HEK293T (cell line): ENCODE measurements at regions not wholly inside any gene's neighbourhood (a gene's known extent, or its start where the extent isn't known, plus 50 kb on each side); places are given as distances from the start of the nearest gene placed in this dataset.

Experiments
- CTCF ChIA-PET: fragments of 350-600 bp; formaldehyde crosslinking; extraction: SDS; loops from one replicate; lab custom pipeline; 2021; ENCODE audit warnings: antibody characterized with exemption, inconsistent platforms; lab: Yijun Ruan, JAX
- POLR2A ChIA-PET: fragments of 350-600 bp; formaldehyde crosslinking; extraction: SDS; loops from one replicate; lab custom pipeline; 2020; ENCODE audit warnings: antibody characterized with exemption, inconsistent platforms; lab: Yijun Ruan, JAX
- DNase-seq: peaks from one replicate; pipeline ENCODE4 v3.0.0; 2012; ENCODE audit warnings: mixed read lengths; ENCODE audit errors: extremely low spot score
- ARNT ChIP-seq: fragments of 450-650 bp; IDR thresholded peaks from 2 replicates; pipeline ENCODE4 v1.6.1; 2017; ENCODE audit warnings: mild to moderate bottlenecking
- BHLHE40 ChIP-seq: fragments of 450-650 bp; IDR thresholded peaks from 2 replicates; pipeline ENCODE4 v1.6.1; 2016; ENCODE audit warnings: mild to moderate bottlenecking, moderate library complexity, borderline replicate concordance
- CTBP1 ChIP-seq: fragments of 450-650 bp; IDR thresholded peaks from 2 replicates; pipeline ENCODE4 v1.6.1; 2016; ENCODE audit warnings: borderline replicate concordance
- ELF4 ChIP-seq: fragments of 450-650 bp; IDR thresholded peaks from 2 replicates; pipeline ENCODE4 v1.6.1; 2017; ENCODE audit warnings: antibody characterized with exemption
- FOXA1 ChIP-seq: fragments of 450-650 bp; IDR thresholded peaks from 2 replicates; pipeline ENCODE4 v1.6.1; 2016; ENCODE audit warnings: mild to moderate bottlenecking
- FOXK2 ChIP-seq: fragments of 450-650 bp; IDR thresholded peaks from 2 replicates; pipeline ENCODE4 v1.6.1; 2016; ENCODE audit warnings: mild to moderate bottlenecking
- FOXM1 ChIP-seq: fragments of 450-650 bp; IDR thresholded peaks from 2 replicates; pipeline ENCODE4 v1.6.1; 2017; ENCODE audit warnings: mild to moderate bottlenecking, borderline replicate concordance
- HDGF ChIP-seq: fragments of 450-650 bp; IDR thresholded peaks from 2 replicates; pipeline ENCODE4 v1.6.1; 2017; ENCODE audit warnings: antibody characterized with exemption, borderline replicate concordance
- L3MBTL2 ChIP-seq: fragments of 450-650 bp; conservative IDR thresholded peaks from 2 replicates; pipeline ENCODE4 v1.6.1; 2016; ENCODE audit warnings: mild to moderate bottlenecking
- LEF1 ChIP-seq: fragments of 450-650 bp; IDR thresholded peaks from 2 replicates; pipeline ENCODE4 v1.6.1; 2017; ENCODE audit warnings: mild to moderate bottlenecking, borderline replicate concordance
- NFRKB ChIP-seq: fragments of 450-650 bp; IDR thresholded peaks from 2 replicates; pipeline ENCODE4 v1.6.1; 2016; ENCODE audit warnings: mild to moderate bottlenecking, moderate library complexity
- PKNOX1 ChIP-seq: fragments of 450-650 bp; IDR thresholded peaks from 2 replicates; pipeline ENCODE4 v1.6.1; 2016
- SP1 ChIP-seq: fragments of 450-650 bp; IDR thresholded peaks from 2 replicates; pipeline ENCODE4 v1.6.1; 2017
- SUZ12 ChIP-seq: fragments of 450-650 bp; IDR thresholded peaks from 2 replicates; pipeline ENCODE4 v1.6.1; 2016; ENCODE audit warnings: mild to moderate bottlenecking
- TARDBP ChIP-seq: fragments of 450-650 bp; IDR thresholded peaks from 2 replicates; pipeline ENCODE4 v1.6.1; 2016
- ZNF384 ChIP-seq: fragments of 450-650 bp; IDR thresholded peaks from 2 replicates; pipeline ENCODE4 v1.6.1; 2016

GRCh38 chr3:127033171-127033570, 50.3 kb downstream of the PLXNA1 start:
- TF ChIP-seq LEF1: no peak
- POLR2A ChIA-PET: no interaction called here
- CTCF ChIA-PET: interaction anchor here (0.6 kb wide), 1 partner anchor 341 kb away, joined by 3 read pairs; no protein-coding TSS in a partner anchor
- DNase-seq: no peak

- DNase-seq: no peak
- CTCF ChIA-PET: interaction anchor here (0.6 kb wide), 1 partner anchor 340 kb away, joined by 3 read pairs; no protein-coding TSS in a partner anchor
- no peak for TF ChIP-seq ZNF384
- TF ChIP-seq HDGF: no peak
- TF ChIP-seq FOXM1: no peak
- no peak for TF ChIP-seq ARNT
- TF ChIP-seq L3MBTL2: no peak
- POLR2A ChIA-PET: no interaction called here
Measured at GRCh38 chr3:127033786-127034185, 50.9 kb downstream of the PLXNA1 start.

- no peak for DNase-seq
- TF ChIP-seq HDGF: no peak
- no peak for TF ChIP-seq FOXK2
- no peak for TF ChIP-seq SUZ12
- TF ChIP-seq FOXA1: no peak
- no peak for TF ChIP-seq SP1
- TF ChIP-seq LEF1: no peak
- TF ChIP-seq NFRKB: no peak
- no peak for TF ChIP-seq FOXM1
- TF ChIP-seq ARNT: no peak
- no peak for TF ChIP-seq ZNF384
- TF ChIP-seq TARDBP: no peak
- no peak for TF ChIP-seq CTBP1
- no peak for TF ChIP-seq ELF4
- TF ChIP-seq L3MBTL2: no peak
- TF ChIP-seq PKNOX1: no peak
- ChIA-PET CTCF (no interaction called here), POLR2A (no interaction called here)
Measured at GRCh38 chr3:127034195-127034989, 51.5 kb downstream of the PLXNA1 start.

DNA sequence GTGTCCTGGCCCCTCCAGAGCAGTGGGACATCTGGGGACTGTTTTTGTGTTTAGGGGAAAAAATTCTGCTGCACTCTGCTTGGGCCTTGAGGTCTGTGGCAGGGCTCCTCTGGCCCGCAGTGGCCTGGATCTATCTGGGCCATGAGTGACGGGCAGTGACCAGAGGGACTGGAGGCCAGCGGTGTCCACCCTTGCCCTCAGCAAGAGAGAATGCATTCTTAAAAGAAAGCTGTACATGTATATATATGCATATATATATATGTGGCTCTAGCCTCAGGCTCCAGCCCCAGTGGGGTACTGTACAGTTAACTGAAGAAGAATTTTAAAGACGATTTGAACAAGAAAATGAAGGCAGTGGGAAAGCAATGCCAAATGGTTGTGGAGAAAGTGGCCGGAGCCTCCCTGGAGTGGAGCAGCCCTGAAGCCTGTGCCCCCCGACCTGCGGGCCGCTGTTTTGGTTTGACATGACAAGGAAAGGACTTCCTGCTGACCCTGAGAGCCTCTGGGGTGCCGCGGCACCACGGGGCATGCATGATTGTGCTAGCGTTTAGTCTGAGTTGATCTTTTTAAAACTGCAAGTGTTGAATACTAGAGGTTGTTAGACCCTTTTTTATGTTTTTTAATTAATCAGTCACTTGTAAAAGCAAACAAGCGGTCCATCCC, 52.2 kb downstream of the PLXNA1 start:
- ChIA-PET POLR2A (no interaction called here), CTCF (no interaction called here)
- TF ChIP-seq FOXK2 (no peak), BHLHE40 (no peak), L3MBTL2 (no peak), ARNT (no peak), SP1 (no peak), CTBP1 (no peak), ELF4 (no peak), FOXM1 (no peak), PKNOX1 (no peak), TARDBP (no peak)
- no peak for DNase-seq

GRCh38 chr3:127035677-127036076, 52.8 kb downstream of the PLXNA1 start:
- POLR2A ChIA-PET: no interaction called here
- DNase-seq: no peak
- CTCF ChIA-PET: interaction anchor here (0.6 kb wide), 1 partner anchor 10 kb away, joined by 3 read pairs; no protein-coding TSS in a partner anchor
- TF ChIP-seq SUZ12: no peak
- no peak for TF ChIP-seq NFRKB
- no peak for TF ChIP-seq HDGF
- no peak for TF ChIP-seq ZNF384
- no peak for TF ChIP-seq FOXM1
- no peak for TF ChIP-seq TARDBP
- no peak for TF ChIP-seq SP1
- no peak for TF ChIP-seq CTBP1
- no peak for TF ChIP-seq ELF4
- no peak for TF ChIP-seq L3MBTL2
- TF ChIP-seq ARNT: no peak

GRCh38 chr3:127036209-127037020, 53.5 kb downstream of the PLXNA1 start:
- CTCF ChIA-PET: interaction anchor here (0.6 kb wide), 1 partner anchor 9 kb away, joined by 3 read pairs; no protein-coding TSS in a partner anchor

More at GRCh38 chr3:127036209-127037020, 53.5 kb downstream of the PLXNA1 start:
- no peak for DNase-seq
- POLR2A ChIA-PET: no interaction called here
- TF ChIP-seq ARNT (no peak), L3MBTL2 (no peak), FOXK2 (no peak), FOXA1 (no peak), SUZ12 (no peak), HDGF (no peak), TARDBP (no peak)
